Left ventricle myocardium inferior (tissue), 1 donor: ENCODE measurements at regions not wholly inside any gene's neighbourhood (a gene's known extent, or its start where the extent isn't known, plus 50 kb on each side); places are given as distances from the start of the nearest gene placed in this dataset.

Experiments used
- DNase-seq: peaks from one replicate; pipeline ENCODE4 v3.0.0-alpha.2; 2020
- H3K27ac ChIP-seq: fragments of 200-600 bp; replicated peaks from 2 replicates; pipeline ENCODE4 v1.8.0; 2021
- H3K27me3 ChIP-seq: fragments of 200-600 bp; 2 replicates; pipeline ENCODE4 v1.8.0; 2021; ENCODE audit warnings: low read depth
- H3K36me3 ChIP-seq: fragments of 200-600 bp; 2 replicates; pipeline ENCODE4 v1.8.0; 2021
- H3K4me1 ChIP-seq: fragments of 200-600 bp; 2 replicates; pipeline ENCODE4 v1.8.0; 2021
- H3K4me3 ChIP-seq: fragments of 200-600 bp; 2 replicates; pipeline ENCODE4 v1.8.0; 2021; ENCODE audit warnings: mild to moderate bottlenecking, moderate library complexity
- H3K9me3 ChIP-seq: fragments of 200-600 bp; replicated peaks from 2 replicates; pipeline ENCODE4 v1.8.0; 2021
- CTCF ChIP-seq: fragments of 200-600 bp; IDR thresholded peaks from 2 replicates; pipeline ENCODE4 v1.8.0; 2021; ENCODE audit warnings: antibody characterized with exemption, mild to moderate bottlenecking, borderline replicate concordance
- intact Hi-C: fragments of 100-400 bp; cut with micrococcal nuclease; formaldehyde crosslinking; loops from one replicate; pipeline ENCODE4 v1.11.0; 2022
- donor health status: DM: no; HTN: yes; CAD: no; lungs with severe emphysema.

DNA sequence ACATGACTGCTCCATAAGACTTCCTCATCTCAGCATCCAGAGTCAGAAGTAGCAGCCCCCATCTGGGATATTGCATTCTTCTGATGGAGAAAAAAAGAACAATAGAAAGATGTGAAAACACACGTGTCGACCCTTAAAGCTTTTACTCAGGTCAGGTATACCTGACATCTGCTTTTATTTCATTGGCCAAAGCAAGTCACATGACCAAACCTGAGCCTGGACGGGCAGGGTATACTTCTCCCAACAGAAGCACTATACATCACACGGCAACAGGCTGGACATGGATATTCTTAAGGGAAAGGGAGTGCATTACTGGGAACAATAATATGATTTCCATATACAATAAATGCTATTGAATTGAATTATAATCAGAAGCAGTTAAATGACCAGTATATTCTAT is 243.3 kb downstream of the LMO4 start:
- no peak for DNase-seq
- Histone ChIP-seq H3K36me3 (no peaks in the 10 kb centered on the region), H3K4me1 (no peaks in the 10 kb centered on the region), H3K4me3 (no peak overlapping the region), H3K9me3 (no peaks in the 10 kb centered on the region), H3K27ac (no peak overlapping the region), H3K27me3 (no peaks in the 10 kb centered on the region)
- intact Hi-C loops = no loop called here
- TF ChIP-seq CTCF = no peak

GRCh38 chr1:87572891-87573290 is 244.2 kb downstream of the LMO4 start:
- TF ChIP-seq CTCF = no peak
- Histone ChIP-seq H3K36me3 (no peaks in the 10 kb centered on the region), H3K27ac (no peak overlapping the region), H3K9me3 (no peaks in the 10 kb centered on the region), H3K4me3 (no peak overlapping the region), H3K27me3 (no peaks in the 10 kb centered on the region), H3K4me1 (no peaks in the 10 kb centered on the region)
- intact Hi-C loops = no loop called here
- no peak for DNase-seq

DNA sequence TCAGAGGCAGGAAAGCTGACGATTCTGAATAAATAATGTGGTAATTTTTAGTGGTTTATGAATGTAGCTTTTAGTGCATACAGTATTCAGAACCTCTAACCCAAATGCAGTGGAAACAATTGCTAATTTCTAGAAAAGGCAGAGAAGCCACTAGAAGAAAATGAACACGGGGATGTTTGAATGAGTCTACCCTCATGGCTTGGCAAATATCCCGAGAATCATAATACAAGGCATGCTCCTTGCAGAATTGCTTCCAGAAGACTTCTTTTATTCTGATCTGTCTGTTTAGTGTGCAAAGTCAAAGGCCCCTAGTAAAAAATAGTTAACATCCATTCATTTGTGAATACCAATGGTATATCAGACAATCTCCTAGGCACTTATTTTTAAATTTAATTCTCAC is 246.8 kb downstream of the LMO4 start:
- Histone ChIP-seq H3K36me3 (no peaks in the 10 kb centered on the region), H3K4me1 (no peaks in the 10 kb centered on the region), H3K4me3 (no peak overlapping the region), H3K27me3 (no peaks in the 10 kb centered on the region), H3K9me3 (no peaks in the 10 kb centered on the region), H3K27ac (no peak overlapping the region)
- no peak for TF ChIP-seq CTCF
- intact Hi-C loops = no loop called here
- DNase-seq = no peak

DNA sequence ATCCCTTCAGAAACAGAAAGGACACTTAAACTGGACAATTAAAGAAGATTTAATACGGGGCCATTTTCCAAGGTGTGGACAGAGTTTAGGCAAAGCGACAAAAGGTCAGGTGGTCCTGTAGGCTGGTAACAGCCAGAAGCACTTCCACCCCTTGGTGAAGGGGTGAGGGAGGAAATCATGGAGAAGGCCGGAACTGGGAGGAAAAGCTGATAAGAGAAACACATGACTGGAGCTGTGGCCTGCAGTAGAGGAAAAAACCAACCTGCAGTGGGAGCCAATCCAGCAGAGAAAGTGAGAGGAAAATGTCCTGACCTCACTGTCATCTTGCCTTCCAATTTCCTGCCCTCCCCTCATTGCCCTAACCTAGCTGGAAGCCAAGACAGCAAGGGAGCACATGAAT is 249.8 kb downstream of the LMO4 start:
- no peak overlapping the region for H3K27ac ChIP-seq
- intact Hi-C loops = no loop called here
- TF ChIP-seq CTCF = no peak
- H3K4me1 ChIP-seq = no peaks in the 10 kb centered on the region
- no peak overlapping the region for H3K4me3 ChIP-seq
- H3K9me3 ChIP-seq = no peaks in the 10 kb centered on the region
- DNase-seq = no peak
- H3K36me3 ChIP-seq = no peaks in the 10 kb centered on the region
- peaks cover 3% of the 10 kb centered on the region for H3K27me3 ChIP-seq

GRCh38 chr1:87583459-87583858 is 254.8 kb downstream of the LMO4 start:
- Histone ChIP-seq H3K4me1 (no peaks in the 10 kb centered on the region), H3K27me3 (peaks cover 3% of the 10 kb centered on the region), H3K36me3 (no peaks in the 10 kb centered on the region), H3K27ac (no peak overlapping the region), H3K9me3 (no peaks in the 10 kb centered on the region), H3K4me3 (no peak overlapping the region)
- DNase-seq = no peak
- TF ChIP-seq CTCF = no peak
- intact Hi-C loops = no loop called here

GRCh38 chr1:87584586-87584985 is 255.9 kb downstream of the LMO4 start:
- Histone ChIP-seq H3K27me3 (peaks cover 3% of the 10 kb centered on the region), H3K4me1 (no peaks in the 10 kb centered on the region), H3K4me3 (no peak overlapping the region), H3K9me3 (no peaks in the 10 kb centered on the region), H3K36me3 (no peaks in the 10 kb centered on the region), H3K27ac (no peak overlapping the region)
- intact Hi-C loops = no loop called here
- DNase-seq = no peak
- no peak for TF ChIP-seq CTCF
